ENCODE measurements at regions not wholly inside any gene's neighbourhood (a gene's known extent, or its start where the extent isn't known, plus 50 kb on each side); places are given as distances from the start of the nearest gene placed in this dataset.
"Not testable (repeated sequence)": the region's sequence is repeated elsewhere in the genome, so short reads cannot be mapped to it uniquely, and the experiment has no call there.

DNA sequence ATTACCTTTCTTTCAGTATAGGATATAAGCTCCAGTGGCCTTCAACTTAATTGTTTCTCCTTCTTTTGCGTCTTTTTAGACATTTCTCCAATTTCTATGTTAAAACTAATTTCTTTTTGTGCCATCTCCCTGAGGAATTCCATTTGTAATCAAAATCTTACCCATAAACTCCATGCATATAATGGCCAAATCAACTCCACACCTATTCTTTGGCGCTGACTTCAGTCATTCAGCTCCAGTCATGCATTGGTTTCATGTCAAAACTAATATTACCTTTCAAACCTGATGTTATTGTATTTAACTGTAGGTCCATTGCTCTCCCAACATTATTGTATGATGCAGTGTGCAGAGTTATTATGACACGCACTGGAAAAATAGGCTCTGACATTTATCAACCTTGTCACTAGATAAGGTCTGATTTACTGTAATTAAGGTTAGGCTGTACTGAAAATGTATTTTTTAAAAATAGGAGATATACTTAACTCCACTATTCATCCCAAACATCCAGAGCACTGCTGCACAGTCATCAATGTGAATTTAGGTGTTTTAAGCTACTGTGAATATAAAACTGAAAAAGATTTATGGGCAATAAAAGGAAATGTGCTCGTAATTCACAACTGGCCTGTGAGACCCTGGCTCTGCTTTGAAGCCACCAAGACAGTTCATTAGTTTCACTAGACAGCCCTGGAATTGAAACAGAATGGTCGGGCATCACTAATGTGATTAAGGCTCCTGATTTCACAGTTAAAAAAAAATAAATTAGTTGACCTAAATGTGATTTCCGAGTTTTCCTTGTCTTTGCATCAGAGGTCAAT is 180.6 kb upstream of the GRIA4 start:
- DNase-seq (ENCODE audit: low spot score), result no peak

DNA sequence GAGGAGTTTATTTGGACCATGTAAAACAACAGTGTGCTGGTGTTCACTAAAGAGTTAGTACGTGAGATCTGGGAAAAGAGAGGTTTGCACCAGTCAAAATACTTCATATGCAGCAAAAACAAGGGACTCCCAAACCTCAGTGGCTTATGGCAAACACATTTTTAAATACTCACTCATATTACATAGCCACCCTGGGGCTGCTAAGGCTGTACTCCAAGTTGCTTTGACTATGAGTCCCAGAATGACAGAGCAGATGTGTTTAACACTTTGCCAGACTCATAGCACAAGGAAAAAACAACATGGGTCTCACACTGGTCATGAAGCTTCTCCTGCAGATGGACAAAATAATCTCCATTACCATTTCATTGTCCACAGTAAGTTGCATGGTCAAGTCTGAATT is 202.8 kb upstream of the GRIA4 start:
- DNase-seq (ENCODE audit: low spot score), result no peak

DNA sequence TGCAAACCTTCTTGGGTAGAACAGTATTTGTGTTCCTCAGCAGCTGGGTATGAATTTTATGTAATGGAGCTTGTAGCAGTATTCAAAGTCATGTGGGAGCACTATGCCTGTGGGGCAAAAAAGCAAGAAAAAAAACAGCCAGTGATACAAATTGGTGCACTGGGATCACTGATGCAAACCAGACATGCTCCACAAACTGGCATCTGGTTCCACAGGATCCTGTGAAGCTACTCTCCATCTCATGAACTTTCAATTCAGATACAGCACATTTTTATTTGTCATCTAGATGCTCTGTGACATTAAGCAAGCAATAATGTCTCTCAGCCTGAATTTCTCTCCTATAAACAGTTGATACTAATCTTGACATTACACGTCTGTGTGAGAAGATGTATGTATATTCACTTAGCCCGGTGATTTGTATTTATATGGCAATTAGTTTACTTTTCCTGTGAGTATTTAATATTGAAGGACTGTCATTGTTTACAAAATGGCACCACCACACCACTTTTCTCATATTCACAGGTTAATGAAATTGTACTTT is 208.5 kb upstream of the GRIA4 start:
- no peak for DNase-seq (ENCODE audit: low spot score)

DNA sequence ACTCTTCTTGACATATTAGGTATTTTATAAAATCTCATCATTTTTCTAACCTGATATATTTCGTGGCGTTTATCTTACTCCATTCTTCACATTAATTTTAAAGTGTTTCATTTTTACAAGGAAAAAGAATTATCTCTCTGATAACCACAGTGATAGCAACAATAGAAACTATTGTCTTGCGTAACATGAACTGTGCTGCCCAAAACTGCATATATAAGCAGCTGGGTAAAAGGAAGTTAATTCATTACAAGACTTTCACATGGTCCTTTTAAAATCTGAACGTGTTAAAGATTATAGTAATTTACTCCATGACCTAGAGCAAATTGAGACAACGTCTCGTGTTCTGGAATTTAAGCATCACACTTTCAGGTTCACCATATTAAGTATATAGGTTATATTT is 210.4 kb upstream of the GRIA4 start:
- DNase-seq (ENCODE audit: low spot score), result no peak

DNA sequence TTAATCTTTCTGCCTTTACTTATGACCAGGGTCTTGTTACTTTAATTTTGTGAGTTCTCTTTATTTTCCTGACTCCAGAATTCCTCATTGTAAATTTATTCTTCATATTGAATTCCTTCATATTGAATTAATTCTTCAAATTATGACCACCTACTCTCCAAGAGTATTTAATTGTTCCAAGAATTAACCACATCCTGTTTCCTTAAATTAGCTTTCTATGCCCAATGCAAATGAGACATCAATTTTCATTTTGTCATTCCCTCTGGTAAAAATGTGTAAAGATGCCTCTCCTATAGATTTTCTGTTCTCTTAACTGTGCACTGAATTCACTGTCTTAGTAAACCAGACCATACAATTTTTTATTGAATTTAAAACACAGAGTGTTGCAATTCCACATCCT is 211.2 kb upstream of the GRIA4 start:
- DNase-seq (ENCODE audit: low spot score), result no peak

DNA sequence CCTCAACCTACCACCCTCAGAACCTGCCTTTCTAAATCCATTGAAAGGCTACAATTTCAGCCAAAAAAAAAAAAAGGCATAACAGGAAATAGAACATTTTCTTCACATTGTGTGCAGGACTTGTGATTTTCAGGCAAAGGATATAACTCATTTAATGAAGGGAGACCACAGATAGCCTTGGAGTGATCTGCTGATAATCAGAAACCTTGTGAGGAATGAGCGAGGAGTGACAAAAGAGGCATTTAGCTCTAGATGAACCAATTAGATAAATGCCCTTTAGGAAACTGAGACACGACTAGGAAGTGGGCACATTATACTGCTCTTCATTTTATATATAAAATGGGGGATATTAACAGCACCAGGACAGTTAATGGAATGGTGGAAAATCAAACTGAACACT is 216.5 kb upstream of the GRIA4 start:
- no peak for DNase-seq (ENCODE audit: low spot score)

DNA sequence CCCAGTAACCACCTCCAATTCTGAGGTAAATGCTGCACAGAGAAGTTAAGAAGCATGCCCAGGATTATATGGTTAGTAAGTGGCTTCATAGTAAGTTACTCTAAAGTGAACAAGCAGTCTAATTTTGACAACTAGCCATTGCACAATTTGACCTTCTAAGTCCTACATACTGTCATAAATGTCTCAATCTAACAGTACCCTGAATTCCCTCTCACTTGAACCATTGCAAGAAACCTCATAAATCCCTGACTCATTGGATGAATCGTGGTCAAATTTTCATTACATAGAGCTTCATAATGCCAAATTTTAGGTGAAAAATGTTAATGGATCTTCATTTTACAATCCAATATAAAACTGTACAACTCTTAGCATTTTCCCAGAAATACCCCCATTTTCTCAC is 217.3 kb upstream of the GRIA4 start:
- no peak for DNase-seq (ENCODE audit: low spot score)

DNA sequence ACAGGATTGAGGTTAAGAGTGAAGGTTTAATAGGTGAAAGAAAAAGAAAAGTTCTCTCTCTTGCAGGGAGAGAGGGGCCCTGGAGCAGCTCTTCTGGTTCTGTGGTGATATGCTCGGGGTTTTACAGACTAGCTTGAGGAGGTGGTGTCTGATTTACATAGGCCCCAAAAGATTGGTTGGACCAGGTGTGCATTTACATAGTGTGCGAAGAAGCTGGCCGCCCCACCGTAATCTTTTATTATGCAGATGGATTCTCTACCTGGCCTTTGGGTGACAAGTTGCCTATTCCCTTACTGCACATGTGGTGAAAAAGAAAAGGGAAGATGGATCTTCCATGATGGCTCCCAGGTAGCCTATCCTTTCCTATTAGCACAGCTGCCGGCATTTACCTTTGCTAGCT is 219.9 kb upstream of the GRIA4 start:
- DNase-seq (ENCODE audit: low spot score), result no peak

DNA sequence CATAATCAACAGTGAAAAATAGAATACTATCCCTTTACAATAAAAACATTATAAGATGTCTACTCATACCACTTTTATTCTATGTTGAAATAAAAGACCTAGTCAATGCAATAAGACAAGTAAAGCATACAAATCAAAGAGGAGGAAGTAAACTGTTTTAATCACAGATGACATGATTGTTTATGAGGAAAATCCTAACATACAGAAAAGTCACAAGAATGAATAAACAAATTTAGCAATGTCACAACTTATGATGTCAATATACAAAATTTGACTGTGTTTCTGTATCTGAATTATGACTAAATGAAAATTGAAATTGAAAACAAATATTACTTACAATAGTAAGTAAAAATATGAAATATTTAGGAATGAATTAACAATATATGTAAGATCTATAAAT is 221.9 kb upstream of the GRIA4 start:
- DNase-seq (ENCODE audit: low spot score), result no peak

DNA sequence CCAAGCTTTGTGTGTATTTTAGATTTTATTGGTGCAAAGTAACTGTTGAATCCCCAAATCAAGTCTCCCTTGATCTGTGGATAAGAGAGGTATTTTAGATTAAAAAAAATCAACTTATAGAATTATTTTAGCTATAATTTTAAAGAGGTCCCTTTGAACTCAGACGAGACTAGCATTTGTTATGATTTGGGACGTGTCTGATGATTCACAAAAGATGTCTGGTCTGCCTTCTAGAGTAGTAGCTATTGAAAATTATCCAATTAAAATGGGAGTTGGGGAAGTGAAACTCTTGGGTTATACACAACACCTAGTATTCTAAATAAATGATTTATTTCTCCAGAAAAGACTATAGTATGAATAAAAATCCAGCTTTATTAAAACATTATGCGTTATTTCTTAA is 227.9 kb upstream of the GRIA4 start:
- no peak for DNase-seq (ENCODE audit: low spot score)

DNA sequence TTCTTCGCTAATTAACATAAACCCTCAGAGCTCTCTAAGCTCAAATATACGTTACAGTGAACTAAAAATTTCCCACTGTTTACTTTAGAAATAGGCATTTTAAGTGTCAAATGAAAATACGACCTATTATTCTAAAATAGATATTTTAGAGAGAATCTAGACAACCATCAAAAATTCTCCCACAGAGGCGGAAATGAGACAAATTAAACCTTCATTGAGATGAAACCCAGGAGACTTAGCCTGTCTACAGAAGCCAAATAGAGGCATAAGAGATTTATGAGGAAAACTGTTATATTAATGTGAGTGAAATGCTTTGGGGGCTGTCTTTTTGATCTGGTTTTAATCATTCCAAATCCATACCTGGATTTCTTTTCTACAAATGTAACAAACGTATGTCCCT is 232.0 kb upstream of the GRIA4 start:
- no peak for DNase-seq (ENCODE audit: low spot score)

DNA sequence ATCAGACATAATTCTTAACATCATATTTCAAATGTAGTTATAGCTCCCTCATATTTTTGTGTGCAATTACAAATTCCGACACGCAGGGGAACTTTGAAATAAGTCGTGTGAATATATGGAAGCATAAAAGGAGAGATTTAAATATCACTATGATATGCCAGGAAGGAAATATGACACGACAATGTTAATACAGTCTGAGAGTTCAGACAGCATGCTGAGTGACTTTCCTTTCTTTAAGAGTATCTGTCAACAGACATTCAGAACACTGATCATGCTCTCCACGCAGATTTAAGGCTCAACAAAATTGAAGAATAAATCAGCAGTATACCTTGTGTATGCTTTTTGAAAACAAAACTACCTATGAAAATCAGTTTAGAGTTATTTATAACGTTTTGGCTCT is 232.6 kb upstream of the CARD18 start:
- DNase-seq (ENCODE audit: low spot score), result no peak

DNA sequence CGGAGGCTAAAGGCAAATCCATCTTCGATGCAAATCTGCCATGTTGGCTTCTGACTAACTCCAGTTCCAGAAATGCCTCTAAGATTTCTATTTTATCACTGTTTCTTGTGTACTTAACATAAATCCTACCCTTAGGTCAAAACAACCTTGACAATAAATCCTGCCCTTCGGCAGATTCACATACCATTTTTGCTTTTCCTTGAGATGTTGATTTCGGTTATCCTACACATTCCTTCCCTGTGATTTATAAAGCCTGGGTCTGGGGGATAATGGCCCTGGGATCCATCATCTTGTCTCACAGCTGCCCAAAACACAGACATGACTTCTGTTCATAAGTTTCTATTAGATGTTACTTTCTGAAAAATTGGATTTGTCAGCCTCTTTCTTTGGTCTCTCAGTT is 231.7 kb upstream of the CARD18 start:
- DNase-seq (ENCODE audit: low spot score), result no peak

DNA sequence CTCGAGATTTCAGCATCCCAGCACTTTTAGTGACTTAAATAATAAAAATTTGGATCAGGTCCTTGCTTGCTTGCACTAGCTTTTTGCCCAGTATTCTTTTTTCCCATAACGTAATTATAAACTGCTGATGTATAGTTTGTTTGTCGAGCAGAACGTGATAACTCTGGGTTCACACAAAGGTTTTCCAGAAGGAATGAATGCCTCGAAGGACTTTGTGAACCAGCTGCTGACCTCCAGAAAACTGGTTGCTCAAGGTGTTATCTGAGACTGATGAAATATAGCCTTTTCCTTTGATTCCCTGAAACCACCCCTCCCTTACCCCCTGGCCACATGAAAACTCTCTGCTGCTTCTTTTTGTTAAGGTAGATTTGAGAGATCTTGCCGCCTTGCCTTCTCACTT is 229.1 kb upstream of the CARD18 start:
- DNase-seq (ENCODE audit: low spot score), result no peak

DNA sequence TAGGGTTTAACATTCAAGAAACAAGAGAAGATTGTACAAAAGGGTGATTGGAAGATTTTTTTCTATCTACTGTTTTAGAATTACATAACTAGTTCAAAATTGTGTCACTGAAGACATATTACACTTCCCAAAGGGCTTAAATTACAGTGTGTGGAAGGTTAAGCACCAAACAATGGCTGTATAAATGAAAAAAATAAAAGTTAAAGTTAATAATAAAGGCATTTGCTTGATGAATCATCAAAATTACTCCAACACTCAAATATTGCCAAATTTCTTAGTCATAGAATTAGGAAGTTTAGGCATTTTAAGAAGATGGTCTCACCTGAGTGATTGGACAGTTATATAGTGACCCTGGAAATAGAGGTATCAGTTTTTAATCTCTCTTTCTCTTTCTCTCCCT is 227.6 kb upstream of the CARD18 start:
- no peak for DNase-seq (ENCODE audit: low spot score)

DNA sequence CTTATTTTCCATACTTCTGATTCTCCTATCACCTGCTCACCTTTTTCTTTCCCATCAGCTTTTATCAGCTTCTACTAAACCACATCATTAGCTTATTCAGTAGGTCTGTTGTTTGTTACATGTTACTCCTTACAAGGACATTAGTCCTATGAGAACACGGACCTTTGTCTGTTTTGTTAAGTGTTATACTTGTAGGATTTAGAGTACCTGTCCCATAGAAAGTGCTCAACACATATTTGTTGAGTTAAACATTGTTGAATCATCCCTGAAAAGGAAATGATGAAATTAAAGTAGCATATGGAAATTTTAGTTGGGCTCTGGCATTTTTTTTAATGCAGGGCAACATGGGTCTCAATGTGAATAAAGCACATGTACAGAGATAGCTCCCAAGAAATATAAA is 222.1 kb upstream of the CARD18 start:
- DNase-seq (ENCODE audit: low spot score), result no peak

DNA sequence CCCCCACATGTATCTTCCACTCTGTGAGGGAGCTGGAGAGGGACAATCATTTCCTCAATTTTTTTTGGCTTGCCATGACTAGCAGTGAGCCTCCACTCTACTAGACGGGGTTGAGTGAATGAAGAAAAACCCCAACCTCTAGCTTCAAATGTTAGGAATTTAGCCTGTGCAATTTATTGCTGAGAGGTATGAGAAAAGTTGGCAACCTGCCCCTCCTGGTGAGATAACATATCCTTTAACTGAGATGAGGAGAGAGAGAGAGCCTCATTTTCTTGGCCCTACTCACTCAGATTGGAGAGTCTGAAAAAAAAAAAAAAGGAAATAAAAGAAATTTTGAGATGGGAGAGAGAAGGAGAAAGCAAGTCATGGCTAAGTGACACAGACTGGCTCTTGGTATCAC is 218.2 kb upstream of the CARD18 start:
- no peak for DNase-seq (ENCODE audit: low spot score)

DNA sequence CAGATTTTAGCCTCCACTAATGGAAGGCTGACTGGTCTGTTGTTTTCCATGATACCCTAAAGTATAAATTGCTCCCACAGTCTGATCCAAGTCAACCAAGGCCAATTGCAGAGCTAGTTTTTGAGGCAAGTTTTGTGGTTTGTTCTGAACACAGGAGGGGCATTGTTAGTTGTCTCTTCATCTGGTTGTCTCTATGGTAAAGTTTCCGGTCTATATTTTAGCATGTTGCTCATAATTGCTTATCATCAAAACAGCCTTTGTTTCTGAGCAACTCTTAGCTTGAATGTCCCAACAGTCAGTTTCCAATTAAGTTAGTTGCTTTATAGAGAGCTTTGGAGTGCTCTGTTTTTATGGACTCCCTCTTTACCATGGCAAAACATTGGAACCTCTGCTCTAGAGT is 217.6 kb upstream of the CARD18 start:
- DNase-seq (ENCODE audit: low spot score), result no peak

DNA sequence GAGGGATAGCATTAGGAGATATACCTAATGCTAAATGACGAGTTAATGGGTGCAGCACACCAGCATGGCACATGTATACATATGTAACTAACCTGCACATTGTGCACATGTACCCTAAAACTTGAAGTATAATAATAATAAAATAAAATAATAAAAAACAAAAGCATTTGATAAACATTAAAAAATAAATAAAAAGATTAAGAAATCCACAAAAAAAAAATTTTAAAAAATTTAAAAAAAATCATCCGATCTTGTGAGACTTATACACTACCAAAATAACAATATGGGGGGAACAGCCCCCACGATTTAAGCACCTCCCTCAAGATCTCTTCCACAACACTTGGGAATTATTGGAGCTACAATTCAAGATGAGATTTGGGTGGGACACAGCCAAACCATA is 210.3 kb upstream of the CARD18 start:
- DNase-seq (ENCODE audit: low spot score), result not testable (repeated sequence)

DNA sequence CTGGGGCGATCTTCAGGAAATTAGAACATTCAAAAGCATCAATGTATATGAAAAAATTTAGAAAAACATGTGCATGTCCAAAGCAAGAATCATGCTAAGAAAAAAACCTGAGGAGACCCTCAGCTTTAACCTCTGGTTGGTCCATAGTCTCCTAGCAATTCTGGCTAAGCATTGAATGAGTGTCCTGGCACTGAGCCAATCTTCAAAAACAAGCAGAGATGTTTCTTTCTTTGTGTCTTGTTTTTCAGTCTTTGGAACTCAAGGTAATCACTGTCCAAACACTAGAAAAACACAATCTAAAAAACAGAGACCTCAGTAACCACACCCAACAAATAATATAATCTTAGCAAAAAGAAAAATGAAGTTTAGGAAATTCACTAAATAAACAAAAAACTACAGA is 205.4 kb upstream of the CARD18 start:
- no peak for DNase-seq (ENCODE audit: low spot score)

DNA sequence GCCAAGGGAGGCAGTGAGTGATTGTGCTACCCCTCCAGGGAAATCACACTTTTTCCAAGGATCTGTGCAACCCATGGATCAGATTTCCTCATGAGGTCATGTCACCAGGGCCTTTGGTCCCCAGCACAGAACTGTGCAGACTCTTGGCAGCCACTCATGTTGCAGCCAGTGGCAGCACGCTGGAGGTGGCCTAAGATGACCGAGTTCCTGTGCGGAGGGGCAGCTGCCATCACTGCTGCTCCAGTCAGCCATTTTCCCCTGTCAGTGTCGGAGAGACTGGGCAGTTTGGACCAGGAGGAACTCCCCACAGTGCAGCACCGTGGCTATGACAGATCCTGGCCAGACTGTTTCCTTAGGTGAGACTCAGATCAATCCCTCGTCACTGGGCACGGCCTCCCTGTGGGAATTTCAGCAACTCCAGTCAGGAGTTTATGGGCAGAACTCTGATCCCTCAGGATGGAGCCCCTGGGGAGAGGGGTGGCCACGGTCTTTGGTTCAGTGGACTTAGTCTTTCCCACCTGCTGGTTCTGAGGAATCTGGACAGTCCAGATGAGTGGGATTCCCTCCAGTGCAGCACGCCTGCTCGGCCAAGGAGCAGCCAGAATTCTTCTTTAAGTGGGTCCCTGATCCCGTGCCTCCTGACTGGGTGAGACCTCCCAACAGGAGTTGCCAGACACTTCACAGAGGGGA is 194.6 kb upstream of the CARD18 start:
- DNase-seq (ENCODE audit: low spot score), result no peak

DNA sequence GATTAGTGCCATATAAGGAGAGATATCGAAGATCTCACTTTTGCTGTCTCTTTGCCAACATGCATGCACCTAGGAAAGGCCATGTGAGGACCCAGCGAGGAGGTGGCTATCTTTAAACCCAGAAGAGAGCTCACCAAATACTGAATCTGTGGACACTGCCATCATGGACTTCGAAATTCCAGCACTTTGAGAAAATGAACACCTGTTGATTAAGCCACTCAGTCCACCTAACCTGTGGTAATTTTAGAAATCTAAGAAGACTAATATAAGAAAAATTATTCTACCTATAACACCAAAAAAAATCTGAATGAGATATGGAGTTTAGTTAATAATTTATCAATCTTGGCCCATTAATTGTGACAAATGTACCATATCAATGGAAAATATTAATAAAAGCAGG is 193.6 kb upstream of the CARD18 start:
- no peak for DNase-seq (ENCODE audit: low spot score)

DNA sequence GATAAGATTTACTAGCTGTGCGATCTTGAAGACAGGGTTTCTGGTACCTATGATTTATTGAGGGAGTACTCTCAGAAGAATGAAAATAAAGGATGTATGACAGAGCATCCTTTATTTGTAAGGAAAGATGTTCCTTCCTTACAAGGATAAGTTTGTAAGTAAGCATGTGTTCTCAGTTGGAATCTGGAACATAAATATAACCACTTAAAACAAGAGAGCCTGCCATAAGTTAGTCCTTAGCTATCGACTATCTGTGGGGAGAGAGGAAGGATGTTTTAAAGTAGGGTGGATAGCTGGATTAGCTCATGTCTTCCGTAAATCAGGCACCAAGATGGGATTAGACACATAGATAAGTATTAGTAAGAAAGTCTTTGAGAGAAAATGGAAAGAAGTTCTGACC is 192.6 kb upstream of the CARD18 start:
- DNase-seq (ENCODE audit: low spot score), result no peak

DNA sequence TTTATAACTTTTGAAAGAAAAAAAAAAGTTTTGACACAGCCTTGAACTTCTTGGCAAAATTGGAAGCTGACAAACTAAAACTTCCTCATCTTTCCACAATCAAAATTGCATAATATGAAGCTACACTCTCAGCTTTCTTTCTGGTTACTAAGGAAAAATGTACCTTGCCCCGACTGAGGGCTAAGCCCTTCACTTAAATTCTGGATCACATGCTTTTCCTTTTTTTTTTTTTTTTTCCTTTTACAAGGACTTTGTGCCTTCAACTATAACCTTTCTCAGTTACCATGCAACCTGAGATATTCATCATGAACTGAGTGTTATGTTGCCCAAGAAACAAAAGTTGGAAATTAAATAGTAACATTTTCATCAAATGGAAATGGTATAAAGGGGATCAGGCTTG is 188.5 kb upstream of the CARD18 start:
- DNase-seq (ENCODE audit: low spot score), result no peak
